HG03060 (cell line): ENCODE measurements at regions not wholly inside any gene's neighbourhood (a gene's known extent, or its start where the extent isn't known, plus 50 kb on each side); places are given as distances from the start of the nearest gene placed in this dataset.
"Not testable (repeated sequence)": the region's sequence is repeated elsewhere in the genome, so short reads cannot be mapped to it uniquely, and the experiment has no call there.

Source experiments
- ATAC-seq: cut with Tn5 transposase; IDR thresholded peaks from one replicate; pipeline ENCODE4 v1.9.1; 2021; ENCODE audit warnings: low read depth, moderate number of reproducible peaks; ENCODE audit not compliant: unreplicated experiment

DNA sequence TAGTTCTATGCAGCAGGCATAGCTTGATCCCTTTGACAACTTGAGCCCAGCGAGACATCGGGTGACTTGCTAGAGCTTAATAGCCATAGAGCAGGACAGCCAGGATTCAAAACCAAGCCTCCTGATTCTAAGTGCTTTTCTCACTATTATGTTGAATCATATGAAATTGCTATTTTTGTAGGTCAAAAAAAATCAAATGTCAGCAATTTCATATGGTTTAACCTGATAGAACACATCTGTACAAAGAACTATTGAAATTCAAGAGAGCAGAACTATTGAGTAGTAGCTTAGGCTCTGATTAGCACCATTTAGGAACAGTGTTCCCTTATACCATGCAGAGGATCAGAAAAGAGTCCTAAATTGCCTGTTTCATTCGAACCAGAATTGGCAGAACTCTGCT lies 132.0 kb downstream of the EMP1 start:
- no peak for ATAC-seq

GRCh38 chr12:13326076-13326475 lies 129.6 kb downstream of the EMP1 start:
- ATAC-seq = no peak

- not testable (repeated sequence) for ATAC-seq
Observed at GRCh38 chr12:13325037-13325436, 128.5 kb downstream of the EMP1 start.

GRCh38 chr12:13318231-13319015 lies 121.9 kb downstream of the EMP1 start:
- no peak for ATAC-seq

DNA sequence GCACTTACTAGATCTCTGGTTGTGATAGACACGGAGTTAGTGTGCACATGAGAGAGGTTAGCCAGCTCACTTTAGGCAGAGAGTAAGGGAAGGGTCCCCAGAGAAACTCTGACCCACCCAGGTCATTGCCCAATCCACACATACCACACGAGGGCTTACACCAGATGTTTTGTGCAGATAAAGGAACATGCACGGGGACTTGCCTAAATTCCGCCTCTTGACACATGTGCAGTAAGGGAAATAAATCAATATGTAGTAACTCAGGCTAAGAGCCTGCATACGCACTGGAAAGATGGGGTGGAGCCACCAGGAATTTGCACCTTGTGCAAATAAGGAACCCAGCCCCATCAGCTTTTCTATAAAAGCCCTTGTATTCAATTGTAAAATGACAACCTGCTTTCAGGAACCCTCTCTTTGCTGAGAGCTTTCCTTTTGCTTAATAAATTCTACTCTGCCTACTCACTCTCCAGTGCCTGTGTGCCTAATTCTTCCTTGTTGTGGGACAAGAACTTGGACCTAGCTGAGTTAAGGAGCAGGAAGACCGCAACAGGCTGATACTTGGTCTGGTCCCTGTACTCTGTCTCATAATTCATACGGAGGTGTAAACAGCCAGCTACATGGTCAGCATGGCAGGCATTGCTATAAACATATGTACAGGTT lies 120.2 kb downstream of the EMP1 start:
- ATAC-seq = no peak

DNA sequence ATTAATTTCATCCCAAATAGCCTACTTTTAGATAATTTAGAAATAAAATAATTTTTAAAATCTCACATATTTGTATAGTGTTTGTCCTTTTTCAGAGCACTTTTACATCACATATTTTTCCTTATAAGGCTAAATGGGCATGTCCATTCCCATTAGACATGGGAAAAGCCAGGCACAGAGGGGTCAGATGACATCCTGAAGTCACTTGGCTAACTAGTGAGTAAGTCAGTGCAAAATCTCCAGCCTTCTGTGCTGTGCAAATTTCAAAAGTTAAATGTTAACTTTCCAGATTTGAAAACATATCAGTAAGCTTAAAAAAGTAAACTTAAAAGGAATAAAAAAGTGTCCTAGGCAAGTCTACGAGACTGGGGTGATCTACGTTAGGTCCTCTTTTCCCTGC lies 117.4 kb downstream of the EMP1 start:
- no peak for ATAC-seq

- ATAC-seq = no peak
Observed at GRCh38 chr12:13311551-13311950, 115.0 kb downstream of the EMP1 start.

DNA sequence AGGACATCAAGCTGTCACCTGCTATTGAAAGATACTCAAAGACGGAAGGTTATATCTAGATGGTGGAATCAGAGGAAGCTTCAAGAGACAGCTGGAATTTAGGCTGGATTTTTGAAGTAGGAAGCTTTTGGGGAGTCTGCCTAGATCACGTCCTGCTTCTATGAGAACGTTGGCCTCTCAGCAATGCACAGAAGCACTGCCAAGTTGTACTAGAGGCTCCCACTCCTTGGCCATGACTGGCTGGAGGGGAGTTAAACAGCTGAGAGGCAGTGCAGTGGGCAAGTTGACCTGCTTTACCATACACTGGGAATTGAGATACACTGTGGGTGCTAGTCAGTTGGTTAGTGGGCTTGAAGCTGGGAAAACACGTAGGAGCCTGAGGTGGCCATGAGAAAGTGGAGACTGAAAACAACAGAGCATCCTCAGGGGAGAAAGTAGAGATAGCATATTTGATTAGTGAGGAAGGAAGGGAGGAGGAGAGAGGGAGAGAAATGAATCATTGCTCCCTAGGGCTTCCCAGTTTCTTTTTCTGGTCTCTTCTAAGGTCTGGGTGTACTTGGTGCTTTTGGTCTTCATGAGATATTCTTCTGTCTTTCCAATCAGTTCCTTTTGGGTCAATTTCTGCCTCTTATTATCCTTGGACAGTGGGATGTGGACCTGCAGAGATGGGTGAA lies 110.8 kb downstream of the EMP1 start:
- ATAC-seq = no peak

GRCh38 chr12:13304924-13305323 lies 108.4 kb downstream of the EMP1 start:
- ATAC-seq = no peak

DNA sequence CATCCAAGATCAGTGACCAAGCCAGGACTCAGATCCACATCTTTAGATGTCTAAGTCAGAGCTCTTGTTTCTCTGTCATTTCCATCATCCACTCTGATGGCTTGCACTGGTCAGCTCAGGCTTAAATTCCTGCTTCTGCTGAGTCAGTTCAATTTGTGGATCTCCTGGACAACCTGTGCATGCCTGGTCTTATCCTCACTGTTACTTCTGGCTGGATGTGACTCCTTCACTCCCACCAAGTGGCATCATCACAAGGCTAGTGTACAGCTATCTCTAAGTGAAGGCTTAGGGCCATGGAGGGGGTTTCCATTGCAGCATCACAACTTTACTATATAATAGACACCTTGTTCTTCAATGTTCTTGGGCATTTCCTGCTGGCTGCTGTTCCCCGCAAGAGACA lies 102.9 kb downstream of the EMP1 start:
- no peak for ATAC-seq

DNA sequence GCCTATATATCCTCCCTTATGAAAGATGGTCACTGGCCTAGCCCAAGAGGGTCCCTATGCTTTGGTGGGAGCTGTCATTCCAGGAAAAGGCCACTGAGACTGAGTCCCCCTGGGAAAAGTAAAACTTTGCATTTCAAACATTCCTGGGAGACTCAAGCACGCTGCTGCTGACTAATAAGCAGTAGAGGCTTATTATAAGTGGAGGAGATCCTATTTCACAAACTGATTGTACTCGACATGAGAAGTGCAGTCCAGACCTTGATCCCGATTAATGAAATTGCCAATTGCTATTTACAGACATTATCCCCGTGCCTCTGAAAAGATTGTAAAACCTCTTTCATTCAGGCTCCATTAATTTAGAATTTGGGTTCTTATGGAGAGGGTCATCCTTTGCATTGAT lies 96.6 kb downstream of the EMP1 start:
- no peak for ATAC-seq

- no peak for ATAC-seq
Observed at GRCh38 chr12:13289653-13290289, 93.2 kb downstream of the EMP1 start.

- no peak for ATAC-seq
Observed at GRCh38 chr12:13288937-13289652, 92.6 kb downstream of the EMP1 start.

DNA sequence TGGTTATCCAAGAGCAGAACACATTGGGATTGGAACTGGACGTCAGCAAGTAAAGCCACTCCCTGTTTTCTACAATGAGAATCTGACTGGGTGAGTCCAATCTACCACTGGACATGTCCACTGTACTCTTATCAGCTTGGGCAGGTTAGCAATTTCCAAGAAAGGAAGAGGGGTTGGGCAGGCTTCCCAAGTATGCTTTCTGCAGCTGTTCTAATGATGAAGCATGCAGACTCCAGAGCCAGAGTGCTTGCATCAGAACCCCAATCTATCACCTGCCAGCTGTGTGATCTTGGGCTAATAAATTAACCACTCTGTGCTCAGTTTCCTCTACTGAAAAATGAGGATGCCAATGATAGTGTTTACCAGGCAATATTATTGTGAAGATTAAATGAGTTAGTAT lies 92.0 kb downstream of the EMP1 start:
- no peak for ATAC-seq

- ATAC-seq = no peak
Observed at GRCh38 chr12:13283867-13284266, 87.3 kb downstream of the EMP1 start.

GRCh38 chr12:13282861-13283260 lies 86.3 kb downstream of the EMP1 start:
- no peak for ATAC-seq

- no peak for ATAC-seq
Observed at GRCh38 chr12:13278249-13278787, 81.8 kb downstream of the EMP1 start.

DNA sequence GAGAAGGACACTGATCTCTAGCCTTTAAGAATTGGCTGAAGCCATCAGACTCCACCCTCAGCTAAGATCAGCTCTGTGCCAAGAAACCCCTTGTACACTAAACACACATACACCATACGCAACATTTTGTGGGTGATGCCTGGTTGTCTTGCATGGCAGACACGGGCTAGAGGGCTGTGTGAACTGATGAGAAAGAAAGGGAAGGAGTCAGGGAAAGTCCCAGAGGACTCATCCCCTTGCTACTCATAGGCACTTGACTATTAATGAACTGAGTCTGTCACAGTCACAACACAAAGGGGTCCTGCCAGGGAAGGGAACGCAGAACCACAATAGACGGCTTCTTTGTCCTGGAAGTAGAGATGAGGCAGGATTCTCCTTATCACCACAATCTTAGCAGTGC lies 80.8 kb downstream of the EMP1 start:
- ATAC-seq = no peak

GRCh38 chr12:13275241-13276085 lies 78.9 kb downstream of the EMP1 start:
- ATAC-seq = no peak
